K562 (cell line): ENCODE measurements at regions not wholly inside any gene's neighbourhood (a gene's known extent, or its start where the extent isn't known, plus 50 kb on each side); places are given as distances from the start of the nearest gene placed in this dataset.

Experiments
- BCL6 ChIP-seq: fragments of 250-450 bp; sonication (Bioruptor Pico); IDR thresholded peaks from 2 replicates; pipeline ENCODE4 v1.4.0; 2020
- BRCA1 ChIP-seq, 2 experiments: fragments of 450-650 bp in 1 of 2; sonication (generic) in 1 of 2; formaldehyde crosslinking in 1 of 2; IDR thresholded peaks; 2 replicates each; pipeline versions ENCODE4 v1.5.0 to v1.6.1; 2017 to 2020; ENCODE audit warnings: mild to moderate bottlenecking in 1 of 2, missing genetic modification reagents in 1 of 2
- CHD2 ChIP-seq: IDR thresholded peaks from 2 replicates; pipeline ENCODE4 v1.6.1; 2011; ENCODE audit warnings: low read depth, low read length
- ESRRA ChIP-seq: fragments of 450-650 bp; IDR thresholded peaks from 2 replicates; pipeline ENCODE4 v1.6.1; 2014; ENCODE audit warnings: low read depth, mild to moderate bottlenecking, moderate library complexity, borderline replicate concordance
- GTF2F1 ChIP-seq: IDR thresholded peaks from 2 replicates; pipeline ENCODE4 v1.6.1; 2011; ENCODE audit warnings: low read depth, low read length, improper control_type of control experiment
- NFE2 ChIP-seq: IDR thresholded peaks from 2 replicates; pipeline ENCODE4 v1.6.1; 2014; ENCODE audit warnings: antibody characterized with exemption, low read depth
- NR3C1 ChIP-seq: sonication (generic); formaldehyde crosslinking; IDR thresholded peaks from 2 replicates; pipeline ENCODE4 v1.8.1; 2022; ENCODE audit warnings: missing genetic modification reagents
- POLR2G ChIP-seq: fragments of 200-400 bp; formaldehyde crosslinking; IDR thresholded peaks from 2 replicates; pipeline ENCODE4 v1.6.1; 2017; ENCODE audit warnings: low read depth, mild to moderate bottlenecking, antibody characterized with exemption, low read length, moderate library complexity
- RB1 ChIP-seq: fragments of 450-650 bp; IDR thresholded peaks from 2 replicates; pipeline ENCODE4 v1.6.1; 2017; ENCODE audit warnings: low read depth, mild to moderate bottlenecking
- SRSF7 ChIP-seq: fragments of 200-400 bp; formaldehyde crosslinking; optimal IDR thresholded peaks from 2 replicates; pipeline ENCODE3; 2017; ENCODE audit warnings: mild to moderate bottlenecking, low read depth, low read length
- SUPT5H ChIP-seq: fragments of 450-650 bp; IDR thresholded peaks from 2 replicates; pipeline ENCODE4 v1.6.1; 2016
- TAL1 ChIP-seq: fragments of 450-650 bp; IDR thresholded peaks from 2 replicates; pipeline ENCODE4 v1.6.1; 2016; ENCODE audit warnings: mild to moderate bottlenecking
- TCF7L2 ChIP-seq: fragments of 150-350 bp; IDR thresholded peaks from 2 replicates; pipeline ENCODE4 v1.6.1; 2016; ENCODE audit warnings: low read depth, mild to moderate bottlenecking, low read length, moderate library complexity
- U2AF2 ChIP-seq: fragments of 200-400 bp; formaldehyde crosslinking; optimal IDR thresholded peaks from 2 replicates; pipeline ENCODE3; 2017; ENCODE audit warnings: low read depth, mild to moderate bottlenecking, low read length
- TF ChIP-seq, protein P1 (sequence below): fragments of 250-450 bp; sonication (Bioruptor Pico); IDR thresholded peaks from 2 replicates; pipeline ENCODE4 v1.4.0; 2020; ENCODE audit warnings: borderline replicate concordance
- TF ChIP-seq, protein P2 (sequence below): fragments of 250-450 bp; sonication (Bioruptor Pico); IDR thresholded peaks from 2 replicates; pipeline ENCODE4 v1.8.0; 2022; ENCODE audit warnings: inconsistent platforms, mild to moderate bottlenecking, moderate library complexity, borderline replicate concordance
- TF ChIP-seq, protein P3 (sequence below), 2 experiments: fragments of 450-650 bp; formaldehyde crosslinking in 1 of 2; IDR thresholded peaks; 2 replicates each; pipeline versions ENCODE4 v1.4.0 to v1.6.1; 2014 to 2020; ENCODE audit warnings: mild to moderate bottlenecking in 2 of 2, borderline replicate concordance in 1 of 2, low read depth in 1 of 2
- TF ChIP-seq, protein P4 (sequence below): fragments of 250-450 bp; sonication (Bioruptor Pico); IDR thresholded peaks from 2 replicates; pipeline ENCODE4 v1.5.0; 2021

DNA sequence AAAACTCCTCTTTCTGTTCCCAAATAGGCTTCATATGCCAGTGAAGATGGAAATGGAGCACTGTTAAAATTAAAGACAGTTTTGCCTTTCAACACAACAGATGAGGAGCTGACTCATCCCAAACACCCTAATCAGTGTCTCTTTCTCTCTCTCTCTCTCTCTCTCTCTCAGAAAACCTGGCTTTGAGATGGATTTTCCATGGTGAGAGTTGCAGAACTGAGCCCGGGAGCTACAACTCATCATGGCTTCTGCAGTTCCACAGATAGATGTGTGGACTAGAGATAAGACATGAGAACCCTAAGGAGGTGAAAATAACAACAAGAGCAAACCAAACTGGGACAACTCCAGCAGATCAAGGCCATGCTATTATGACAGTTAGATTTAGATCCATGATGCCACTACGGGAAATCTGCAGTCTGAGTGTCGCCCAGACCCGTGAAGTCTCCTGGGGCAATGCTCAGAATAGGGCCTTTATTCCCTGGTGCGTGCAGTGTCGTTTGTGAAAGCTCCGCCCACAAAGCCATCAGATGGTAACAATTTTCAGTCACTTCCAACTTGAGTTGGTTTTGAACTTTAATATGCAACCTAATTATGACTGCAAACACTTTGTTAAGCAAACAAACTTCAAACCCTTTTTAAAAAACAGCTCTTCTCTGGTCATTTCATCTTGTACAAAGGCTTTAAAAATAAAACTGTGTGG, 338.2 kb upstream of the PREP start (continued):
- no peak for TF ChIP-seq RB1
- TF ChIP-seq BRCA1 (IDR thresholded peaks at IDR 0.05) = no peak
- no peak for TF ChIP-seq BRCA1 (CRISPR knock-in tag; IDR thresholded peaks at IDR 0.05)
- TF ChIP-seq SRSF7 = no peak
- TF ChIP-seq NR3C1 (CRISPR knock-in tag) = no peak
- TF ChIP-seq TCF7L2 = no peak
- TF ChIP-seq NFE2 = peak; percentile 68
- TF ChIP-seq, protein P1, sequence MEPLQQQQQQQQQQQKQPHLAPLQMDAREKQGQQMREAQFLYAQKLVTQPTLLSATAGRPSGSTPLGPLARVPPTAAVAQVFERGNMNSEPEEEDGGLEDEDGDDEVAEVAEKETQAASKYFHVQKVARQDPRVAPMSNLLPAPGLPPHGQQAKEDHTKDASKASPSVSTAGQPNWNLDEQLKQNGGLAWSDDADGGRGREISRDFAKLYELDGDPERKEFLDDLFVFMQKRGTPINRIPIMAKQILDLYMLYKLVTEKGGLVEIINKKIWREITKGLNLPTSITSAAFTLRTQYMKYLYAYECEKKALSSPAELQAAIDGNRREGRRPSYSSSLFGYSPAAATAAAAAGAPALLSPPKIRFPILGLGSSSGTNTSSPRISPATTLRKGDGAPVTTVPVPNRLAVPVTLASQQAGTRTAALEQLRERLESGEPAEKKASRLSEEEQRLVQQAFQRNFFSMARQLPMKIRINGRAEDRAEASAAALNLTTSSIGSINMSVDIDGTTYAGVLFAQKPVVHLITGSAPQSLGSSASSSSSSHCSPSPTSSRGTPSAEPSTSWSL (CRISPR knock-in tag) = no peak
- TF ChIP-seq, protein P2, sequence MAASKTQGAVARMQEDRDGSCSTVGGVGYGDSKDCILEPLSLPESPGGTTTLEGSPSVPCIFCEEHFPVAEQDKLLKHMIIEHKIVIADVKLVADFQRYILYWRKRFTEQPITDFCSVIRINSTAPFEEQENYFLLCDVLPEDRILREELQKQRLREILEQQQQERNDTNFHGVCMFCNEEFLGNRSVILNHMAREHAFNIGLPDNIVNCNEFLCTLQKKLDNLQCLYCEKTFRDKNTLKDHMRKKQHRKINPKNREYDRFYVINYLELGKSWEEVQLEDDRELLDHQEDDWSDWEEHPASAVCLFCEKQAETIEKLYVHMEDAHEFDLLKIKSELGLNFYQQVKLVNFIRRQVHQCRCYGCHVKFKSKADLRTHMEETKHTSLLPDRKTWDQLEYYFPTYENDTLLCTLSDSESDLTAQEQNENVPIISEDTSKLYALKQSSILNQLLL = no peak
- no peak for TF ChIP-seq SUPT5H
- no peak for TF ChIP-seq BCL6
- TF ChIP-seq, protein P3, sequence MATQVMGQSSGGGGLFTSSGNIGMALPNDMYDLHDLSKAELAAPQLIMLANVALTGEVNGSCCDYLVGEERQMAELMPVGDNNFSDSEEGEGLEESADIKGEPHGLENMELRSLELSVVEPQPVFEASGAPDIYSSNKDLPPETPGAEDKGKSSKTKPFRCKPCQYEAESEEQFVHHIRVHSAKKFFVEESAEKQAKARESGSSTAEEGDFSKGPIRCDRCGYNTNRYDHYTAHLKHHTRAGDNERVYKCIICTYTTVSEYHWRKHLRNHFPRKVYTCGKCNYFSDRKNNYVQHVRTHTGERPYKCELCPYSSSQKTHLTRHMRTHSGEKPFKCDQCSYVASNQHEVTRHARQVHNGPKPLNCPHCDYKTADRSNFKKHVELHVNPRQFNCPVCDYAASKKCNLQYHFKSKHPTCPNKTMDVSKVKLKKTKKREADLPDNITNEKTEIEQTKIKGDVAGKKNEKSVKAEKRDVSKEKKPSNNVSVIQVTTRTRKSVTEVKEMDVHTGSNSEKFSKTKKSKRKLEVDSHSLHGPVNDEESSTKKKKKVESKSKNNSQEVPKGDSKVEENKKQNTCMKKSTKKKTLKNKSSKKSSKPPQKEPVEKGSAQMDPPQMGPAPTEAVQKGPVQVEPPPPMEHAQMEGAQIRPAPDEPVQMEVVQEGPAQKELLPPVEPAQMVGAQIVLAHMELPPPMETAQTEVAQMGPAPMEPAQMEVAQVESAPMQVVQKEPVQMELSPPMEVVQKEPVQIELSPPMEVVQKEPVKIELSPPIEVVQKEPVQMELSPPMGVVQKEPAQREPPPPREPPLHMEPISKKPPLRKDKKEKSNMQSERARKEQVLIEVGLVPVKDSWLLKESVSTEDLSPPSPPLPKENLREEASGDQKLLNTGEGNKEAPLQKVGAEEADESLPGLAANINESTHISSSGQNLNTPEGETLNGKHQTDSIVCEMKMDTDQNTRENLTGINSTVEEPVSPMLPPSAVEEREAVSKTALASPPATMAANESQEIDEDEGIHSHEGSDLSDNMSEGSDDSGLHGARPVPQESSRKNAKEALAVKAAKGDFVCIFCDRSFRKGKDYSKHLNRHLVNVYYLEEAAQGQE (IDR thresholded peaks at IDR 0.05; ENCODE audit: borderline replicate concordance) = no peak; the same call in 1 of the 2 replicates
- TF ChIP-seq, protein P3 (CRISPR knock-in tag; IDR thresholded peaks at IDR 0.05; ENCODE audit: low read depth) = no peak
- TF ChIP-seq POLR2G = no peak
- no peak for TF ChIP-seq CHD2
- no peak for TF ChIP-seq GTF2F1
- TF ChIP-seq ESRRA = no peak
- TF ChIP-seq, protein P4, sequence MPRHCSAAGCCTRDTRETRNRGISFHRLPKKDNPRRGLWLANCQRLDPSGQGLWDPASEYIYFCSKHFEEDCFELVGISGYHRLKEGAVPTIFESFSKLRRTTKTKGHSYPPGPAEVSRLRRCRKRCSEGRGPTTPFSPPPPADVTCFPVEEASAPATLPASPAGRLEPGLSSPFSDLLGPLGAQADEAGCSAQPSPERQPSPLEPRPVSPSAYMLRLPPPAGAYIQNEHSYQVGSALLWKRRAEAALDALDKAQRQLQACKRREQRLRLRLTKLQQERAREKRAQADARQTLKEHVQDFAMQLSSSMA (CRISPR knock-in tag) = no peak
- peak; percentile 65 for TF ChIP-seq TAL1
- no peak for TF ChIP-seq U2AF2
